ENCODE measurements at regions not wholly inside any gene's neighbourhood (a gene's known extent, or its start where the extent isn't known, plus 50 kb on each side); places are given as distances from the start of the nearest gene placed in this dataset.

GRCh38 chr10:117638664-117639200 lies 96.2 kb downstream of the EMX2 start:
- no peak for DNase-seq

- no peak for DNase-seq
These were observed 97.9 kb downstream of the EMX2 start for GRCh38 chr10:117640406-117640805.

- no peak for DNase-seq
These were observed 104.2 kb downstream of the EMX2 start for GRCh38 chr10:117646718-117647117.

- no peak for DNase-seq
These were observed 104.8 kb downstream of the EMX2 start for GRCh38 chr10:117647306-117647705.

- DNase-seq: no peak
These were observed 108.6 kb downstream of the EMX2 start for GRCh38 chr10:117651121-117651520.

- DNase-seq: no peak
These were observed 110.0 kb downstream of the EMX2 start for GRCh38 chr10:117652228-117653169.

GRCh38 chr10:117653170-117653515 lies 110.6 kb downstream of the EMX2 start:
- DNase-seq: peak in 1 of 2 experiments; percentile 31

GRCh38 chr10:117654105-117654504 lies 111.6 kb downstream of the EMX2 start:
- DNase-seq: no peak

- no peak for DNase-seq
These were observed 114.1 kb downstream of the EMX2 start for GRCh38 chr10:117656385-117657367.

- no peak for DNase-seq
These were observed 118.8 kb downstream of the EMX2 start for GRCh38 chr10:117661316-117661715.

GRCh38 chr10:117662126-117662525 lies 119.6 kb downstream of the EMX2 start:
- no peak for DNase-seq

GRCh38 chr10:117662751-117663540 lies 120.4 kb downstream of the EMX2 start:
- DNase-seq: no peak

- no peak for DNase-seq
These were observed 121.2 kb downstream of the EMX2 start for GRCh38 chr10:117663750-117664149.

- DNase-seq: no peak
These were observed 121.7 kb downstream of the EMX2 start for GRCh38 chr10:117664288-117664687.

GRCh38 chr10:117666166-117666565 lies 123.6 kb downstream of the EMX2 start:
- DNase-seq: no peak

GRCh38 chr10:117666965-117667364 lies 124.4 kb downstream of the EMX2 start:
- no peak for DNase-seq

- DNase-seq: no peak
These were observed 125.3 kb downstream of the EMX2 start for GRCh38 chr10:117667831-117668230.

- no peak for DNase-seq
These were observed 125.9 kb downstream of the EMX2 start for GRCh38 chr10:117668327-117669008.

GRCh38 chr10:117669122-117669521 lies 126.6 kb downstream of the EMX2 start:
- no peak for DNase-seq

- no peak for DNase-seq
These were observed 127.8 kb downstream of the EMX2 start for GRCh38 chr10:117670116-117670904.

All from activated T-cell treated with anti-CD3 and anti-CD28 coated beads, Interleukin-2, amount 50 U/mL, for 48 hours (primary cell).